ENCODE measurements at regions not wholly inside any gene's neighbourhood (a gene's known extent, or its start where the extent isn't known, plus 50 kb on each side); places are given as distances from the start of the nearest gene placed in this dataset.

GRCh38 chr11:81477277-81477676 lies 1256.4 kb downstream of the FAM181B start:
- H3K36me3 ChIP-seq, result no peaks in the 10 kb centered on the region
- H3K4me1 ChIP-seq, result no peaks in the 10 kb centered on the region
- no peak overlapping the region for H3K27ac ChIP-seq
- no peak for TF ChIP-seq EP300 (IDR thresholded peaks at IDR 0.05)
- TF ChIP-seq CTCF (IDR thresholded peaks at IDR 0.05), result no peak
- no peak for TF ChIP-seq POLR2AphosphoS5 (IDR thresholded peaks at IDR 0.05)
- TF ChIP-seq POLR2A (IDR thresholded peaks at IDR 0.05), result no peak
- peak in 1 of 2 donors; percentile 17 for ATAC-seq (ENCODE audit: low FRiP score in 2 of 2)
- 85 to 90% methylated on average over 1 of the region's 1 CpG for WGBS, 2 donors
- no peaks in the 10 kb centered on the region for H3K27me3 ChIP-seq
- no peak overlapping the region for H3K4me3 ChIP-seq
- no peak for DNase-seq
- no peaks in the 10 kb centered on the region for H3K9me3 ChIP-seq

DNA sequence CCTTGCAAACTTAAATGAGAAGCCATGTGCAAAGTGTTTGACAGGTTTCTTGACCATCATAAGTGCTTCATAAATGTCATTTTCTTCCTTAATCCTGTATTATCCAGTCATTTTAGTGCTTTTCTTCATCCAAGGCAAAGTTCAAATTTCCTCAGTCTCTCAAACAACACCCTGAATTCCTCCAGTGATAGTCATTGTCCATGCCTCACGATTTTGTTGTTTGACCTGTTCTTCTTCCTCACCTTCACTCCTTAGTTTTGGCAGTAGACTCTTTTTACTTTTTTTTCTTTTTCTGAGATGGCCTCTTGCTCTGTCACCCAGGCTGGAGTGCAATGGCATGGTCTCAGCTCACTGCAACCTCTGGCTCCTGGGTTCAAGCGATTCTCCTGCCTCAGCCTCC lies 1257.3 kb downstream of the FAM181B start:
- no peak for DNase-seq
- no peak for ATAC-seq (ENCODE audit: low FRiP score in 2 of 2)
- Histone ChIP-seq H3K27ac (no peak overlapping the region), H3K4me1 (no peaks in the 10 kb centered on the region), H3K9me3 (no peaks in the 10 kb centered on the region), H3K4me3 (no peak overlapping the region), H3K27me3 (no peaks in the 10 kb centered on the region), H3K36me3 (no peaks in the 10 kb centered on the region)
- 79 to 83% methylated on average over 2 of the region's 2 CpGs for WGBS, 2 donors
- TF ChIP-seq EP300 (IDR thresholded peaks at IDR 0.05) (no peak), POLR2A (IDR thresholded peaks at IDR 0.05) (no peak), POLR2AphosphoS5 (IDR thresholded peaks at IDR 0.05) (no peak), CTCF (IDR thresholded peaks at IDR 0.05) (no peak)

DNA sequence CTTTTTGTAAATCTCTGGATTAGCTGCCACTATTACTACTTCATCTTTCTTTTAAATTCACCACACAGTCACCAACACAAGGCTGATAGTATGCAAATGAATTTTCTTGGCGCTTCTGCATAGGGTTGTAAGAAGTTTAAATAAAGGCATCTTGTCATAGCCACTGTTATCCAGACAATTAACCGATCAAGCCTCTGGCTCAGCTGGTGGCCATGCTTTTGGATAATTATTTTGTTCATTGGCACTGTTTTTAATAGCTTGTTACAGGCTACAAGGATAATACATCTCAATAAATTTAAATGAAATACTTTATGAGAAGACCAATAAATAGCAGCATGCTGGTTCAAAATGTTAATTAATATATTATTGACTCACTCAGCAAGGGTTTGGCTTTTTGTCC lies 1261.0 kb downstream of the FAM181B start:
- DNase-seq (no peak), ATAC-seq (ENCODE audit: low FRiP score in 2 of 2) (no peak)
- Histone ChIP-seq H3K4me1 (no peaks in the 10 kb centered on the region), H3K36me3 (no peaks in the 10 kb centered on the region), H3K9me3 (no peaks in the 10 kb centered on the region), H3K27ac (no peak overlapping the region), H3K27me3 (no peaks in the 10 kb centered on the region), H3K4me3 (no peak overlapping the region)
- WGBS, 2 donors, result 52 to 76% methylated on average over 2 of the region's 2 CpGs
- TF ChIP-seq POLR2A (IDR thresholded peaks at IDR 0.05) (no peak), CTCF (IDR thresholded peaks at IDR 0.05) (no peak), POLR2AphosphoS5 (IDR thresholded peaks at IDR 0.05) (no peak), EP300 (IDR thresholded peaks at IDR 0.05) (no peak)

DNA sequence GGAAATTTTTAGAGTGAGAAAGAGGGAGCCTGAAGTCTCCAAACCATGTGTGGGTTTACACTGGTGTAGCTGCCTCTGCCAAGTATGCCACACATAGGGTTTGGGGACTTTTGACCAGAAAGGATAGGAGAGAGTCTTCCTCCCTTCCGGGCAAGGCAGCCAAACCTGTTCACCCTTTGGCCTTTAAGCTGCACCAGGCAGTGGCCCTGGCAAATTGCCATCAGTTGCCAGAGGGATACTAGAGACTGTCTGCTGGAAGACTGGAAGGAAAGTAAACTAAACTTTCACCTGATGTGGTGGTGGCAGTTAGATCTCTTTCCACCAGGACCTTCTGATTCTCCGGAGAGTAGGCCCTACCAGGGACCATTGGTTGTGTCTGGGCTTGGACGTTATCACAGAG lies 1263.2 kb downstream of the FAM181B start:
- ATAC-seq (ENCODE audit: low FRiP score in 2 of 2) (no peak), DNase-seq (no peak)
- Histone ChIP-seq H3K4me3 (no peak overlapping the region), H3K27ac (no peak overlapping the region), H3K4me1 (no peaks in the 10 kb centered on the region), H3K36me3 (no peaks in the 10 kb centered on the region), H3K9me3 (no peaks in the 10 kb centered on the region), H3K27me3 (no peaks in the 10 kb centered on the region)
- WGBS, 2 donors, result 79 to 91% methylated on average over 3 of the region's 3 CpGs
- TF ChIP-seq EP300 (IDR thresholded peaks at IDR 0.05) (no peak), POLR2A (IDR thresholded peaks at IDR 0.05) (no peak), POLR2AphosphoS5 (IDR thresholded peaks at IDR 0.05) (no peak), CTCF (IDR thresholded peaks at IDR 0.05) (no peak)

DNA sequence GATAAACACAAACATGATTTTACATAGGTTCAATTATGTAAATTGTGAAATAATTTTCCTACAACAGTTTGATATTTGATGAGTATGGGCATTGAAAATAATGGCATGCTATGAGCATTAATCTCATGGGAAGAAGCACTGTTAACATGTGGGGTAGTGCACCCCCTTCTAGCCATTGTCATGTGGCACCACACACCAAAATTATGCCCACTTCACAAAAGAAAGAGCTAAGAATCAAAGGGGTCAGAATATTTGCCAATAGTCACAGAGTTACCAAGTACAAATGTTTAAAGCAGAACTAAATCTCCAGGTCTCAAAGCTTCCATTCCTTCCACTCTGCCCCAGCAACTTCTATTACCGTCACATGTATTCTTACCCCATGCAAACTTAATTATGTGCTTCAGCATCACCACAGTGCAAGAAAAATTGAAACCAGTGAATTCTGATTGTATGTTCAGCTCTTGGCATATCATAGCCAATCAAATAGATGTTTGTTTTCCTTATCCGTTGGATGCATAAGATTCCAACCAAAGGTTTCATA lies 1273.8 kb downstream of the FAM181B start:
- 70 to 71% methylated on average over 2 of the region's 2 CpGs for WGBS, 2 donors
- TF ChIP-seq POLR2AphosphoS5 (IDR thresholded peaks at IDR 0.05), result no peak
- no peak for TF ChIP-seq EP300 (IDR thresholded peaks at IDR 0.05)
- TF ChIP-seq CTCF (IDR thresholded peaks at IDR 0.05), result no peak
- no peak for TF ChIP-seq POLR2A (IDR thresholded peaks at IDR 0.05)

More for the DNA sequence above, 1273.8 kb downstream of the FAM181B start:
- H3K36me3 ChIP-seq, result no peaks in the 10 kb centered on the region
- H3K4me3 ChIP-seq, result no peak overlapping the region
- H3K9me3 ChIP-seq, result no peaks in the 10 kb centered on the region
- H3K27me3 ChIP-seq, result no peaks in the 10 kb centered on the region
- no peak overlapping the region for H3K27ac ChIP-seq
- ATAC-seq (ENCODE audit: low FRiP score in 2 of 2), result no peak
- H3K4me1 ChIP-seq, result no peaks in the 10 kb centered on the region
- no peak for DNase-seq
